ENCODE measurements at regions not wholly inside any gene's neighbourhood (a gene's known extent, or its start where the extent isn't known, plus 50 kb on each side); places are given as distances from the start of the nearest gene placed in this dataset.

- Histone ChIP-seq H3K4me2 (no peak overlapping the region), H3F3A (replicated peaks; ENCODE audit: low read depth) (no peaks in the 10 kb centered on the region), H3K4me1 (ENCODE audit: insufficient read depth) (no peaks in the 10 kb centered on the region), H4K20me1 (replicated peaks; ENCODE audit: insufficient read depth) (no peaks in the 10 kb centered on the region), H3K79me2 (replicated peaks; ENCODE audit: insufficient read depth) (no peaks in the 10 kb centered on the region), H3K27ac (ENCODE audit: low read depth) (no peak overlapping the region), H2AFZ (no peak overlapping the region), H3K36me3 (ENCODE audit: insufficient read depth) (no peaks in the 10 kb centered on the region), H3K9me2 (ENCODE audit: insufficient read depth) (no peaks in the 10 kb centered on the region), H3K4me3 (no peak overlapping the region), H3K27me3 (ENCODE audit: insufficient read depth) (no peaks in the 10 kb centered on the region)
- H3K4me1 Mint-ChIP-seq = no peaks in the 10 kb centered on the region; the same call in 2 of the 3 replicates
- no peak overlapping the region for H3K4me3 Mint-ChIP-seq
- peaks cover 5% of the 10 kb centered on the region for H3K27me3 Mint-ChIP-seq (ENCODE audit: insufficient read depth, low read depth, poor library complexity)
- no peaks in the 10 kb centered on the region; the same call in 2 of the 3 replicates for H3K36me3 Mint-ChIP-seq (ENCODE audit: low read depth)
- DNase-seq (ENCODE audit: low spot score) (no peak), ATAC-seq (no peak)
- no peaks in the 10 kb centered on the region for H3K9me3 Mint-ChIP-seq
- H3K27ac Mint-ChIP-seq = no peak overlapping the region
- TF ChIP-seq STAT1 (IDR thresholded peaks at IDR 0.05; ENCODE audit: unreplicated experiment) (no peak), CREB1 (CRISPR knock-in tag; IDR thresholded peaks at IDR 0.05; ENCODE audit: low read depth) (no peak), EZH2 (IDR thresholded peaks at IDR 0.05; ENCODE audit: low read depth, unreplicated experiment) (no peak), NANOG (IDR thresholded peaks at IDR 0.05; ENCODE audit: borderline replicate concordance) (no peak), ZNF114 (CRISPR knock-in tag; IDR thresholded peaks at IDR 0.05) (no peak), JUNB (IDR thresholded peaks at IDR 0.05; ENCODE audit: unreplicated experiment) (no peak), POLR2AphosphoS5 (IDR thresholded peaks at IDR 0.05; ENCODE audit: low read depth) (no peak), ETS1 (IDR thresholded peaks at IDR 0.05) (no peak), EZH2phosphoT487 (IDR thresholded peaks at IDR 0.05; ENCODE audit: unreplicated experiment) (no peak)
- TF ChIP-seq, protein P1, sequence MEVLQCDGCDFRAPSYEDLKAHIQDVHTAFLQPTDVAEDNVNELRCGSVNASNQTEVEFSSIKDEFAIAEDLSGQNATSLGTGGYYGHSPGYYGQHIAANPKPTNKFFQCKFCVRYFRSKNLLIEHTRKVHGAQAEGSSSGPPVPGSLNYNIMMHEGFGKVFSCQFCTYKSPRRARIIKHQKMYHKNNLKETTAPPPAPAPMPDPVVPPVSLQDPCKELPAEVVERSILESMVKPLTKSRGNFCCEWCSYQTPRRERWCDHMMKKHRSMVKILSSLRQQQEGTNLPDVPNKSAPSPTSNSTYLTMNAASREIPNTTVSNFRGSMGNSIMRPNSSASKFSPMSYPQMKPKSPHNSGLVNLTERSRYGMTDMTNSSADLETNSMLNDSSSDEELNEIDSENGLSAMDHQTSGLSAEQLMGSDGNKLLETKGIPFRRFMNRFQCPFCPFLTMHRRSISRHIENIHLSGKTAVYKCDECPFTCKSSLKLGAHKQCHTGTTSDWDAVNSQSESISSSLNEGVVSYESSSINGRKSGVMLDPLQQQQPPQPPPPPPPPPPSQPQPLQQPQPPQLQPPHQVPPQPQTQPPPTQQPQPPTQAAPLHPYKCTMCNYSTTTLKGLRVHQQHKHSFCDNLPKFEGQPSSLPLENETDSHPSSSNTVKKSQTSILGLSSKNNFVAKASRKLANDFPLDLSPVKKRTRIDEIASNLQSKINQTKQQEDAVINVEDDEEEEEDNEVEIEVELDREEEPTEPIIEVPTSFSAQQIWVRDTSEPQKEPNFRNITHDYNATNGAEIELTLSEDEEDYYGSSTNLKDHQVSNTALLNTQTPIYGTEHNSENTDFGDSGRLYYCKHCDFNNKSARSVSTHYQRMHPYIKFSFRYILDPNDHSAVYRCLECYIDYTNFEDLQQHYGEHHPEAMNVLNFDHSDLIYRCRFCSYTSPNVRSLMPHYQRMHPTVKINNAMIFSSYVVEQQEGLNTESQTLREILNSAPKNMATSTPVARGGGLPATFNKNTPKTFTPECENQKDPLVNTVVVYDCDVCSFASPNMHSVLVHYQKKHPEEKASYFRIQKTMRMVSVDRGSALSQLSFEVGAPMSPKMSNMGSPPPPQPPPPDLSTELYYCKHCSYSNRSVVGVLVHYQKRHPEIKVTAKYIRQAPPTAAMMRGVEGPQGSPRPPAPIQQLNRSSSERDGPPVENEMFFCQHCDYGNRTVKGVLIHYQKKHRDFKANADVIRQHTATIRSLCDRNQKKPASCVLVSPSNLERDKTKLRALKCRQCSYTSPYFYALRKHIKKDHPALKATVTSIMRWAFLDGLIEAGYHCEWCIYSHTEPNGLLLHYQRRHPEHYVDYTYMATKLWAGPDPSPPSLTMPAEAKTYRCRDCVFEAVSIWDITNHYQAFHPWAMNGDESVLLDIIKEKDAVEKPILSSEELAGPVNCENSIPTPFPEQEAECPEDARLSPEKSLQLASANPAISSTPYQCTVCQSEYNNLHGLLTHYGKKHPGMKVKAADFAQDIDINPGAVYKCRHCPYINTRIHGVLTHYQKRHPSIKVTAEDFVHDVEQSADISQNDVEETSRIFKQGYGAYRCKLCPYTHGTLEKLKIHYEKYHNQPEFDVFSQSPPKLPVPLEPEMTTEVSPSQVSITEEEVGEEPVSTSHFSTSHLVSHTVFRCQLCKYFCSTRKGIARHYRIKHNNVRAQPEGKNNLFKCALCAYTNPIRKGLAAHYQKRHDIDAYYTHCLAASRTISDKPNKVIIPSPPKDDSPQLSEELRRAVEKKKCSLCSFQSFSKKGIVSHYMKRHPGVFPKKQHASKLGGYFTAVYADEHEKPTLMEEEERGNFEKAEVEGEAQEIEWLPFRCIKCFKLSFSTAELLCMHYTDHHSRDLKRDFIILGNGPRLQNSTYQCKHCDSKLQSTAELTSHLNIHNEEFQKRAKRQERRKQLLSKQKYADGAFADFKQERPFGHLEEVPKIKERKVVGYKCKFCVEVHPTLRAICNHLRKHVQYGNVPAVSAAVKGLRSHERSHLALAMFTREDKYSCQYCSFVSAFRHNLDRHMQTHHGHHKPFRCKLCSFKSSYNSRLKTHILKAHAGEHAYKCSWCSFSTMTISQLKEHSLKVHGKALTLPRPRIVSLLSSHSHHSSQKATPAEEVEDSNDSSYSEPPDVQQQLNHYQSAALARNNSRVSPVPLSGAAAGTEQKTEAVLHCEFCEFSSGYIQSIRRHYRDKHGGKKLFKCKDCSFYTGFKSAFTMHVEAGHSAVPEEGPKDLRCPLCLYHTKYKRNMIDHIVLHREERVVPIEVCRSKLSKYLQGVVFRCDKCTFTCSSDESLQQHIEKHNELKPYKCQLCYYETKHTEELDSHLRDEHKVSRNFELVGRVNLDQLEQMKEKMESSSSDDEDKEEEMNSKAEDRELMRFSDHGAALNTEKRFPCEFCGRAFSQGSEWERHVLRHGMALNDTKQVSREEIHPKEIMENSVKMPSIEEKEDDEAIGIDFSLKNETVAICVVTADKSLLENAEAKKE (CRISPR knock-in tag; IDR thresholded peaks at IDR 0.05) = no peak
- TF ChIP-seq, protein P2, sequence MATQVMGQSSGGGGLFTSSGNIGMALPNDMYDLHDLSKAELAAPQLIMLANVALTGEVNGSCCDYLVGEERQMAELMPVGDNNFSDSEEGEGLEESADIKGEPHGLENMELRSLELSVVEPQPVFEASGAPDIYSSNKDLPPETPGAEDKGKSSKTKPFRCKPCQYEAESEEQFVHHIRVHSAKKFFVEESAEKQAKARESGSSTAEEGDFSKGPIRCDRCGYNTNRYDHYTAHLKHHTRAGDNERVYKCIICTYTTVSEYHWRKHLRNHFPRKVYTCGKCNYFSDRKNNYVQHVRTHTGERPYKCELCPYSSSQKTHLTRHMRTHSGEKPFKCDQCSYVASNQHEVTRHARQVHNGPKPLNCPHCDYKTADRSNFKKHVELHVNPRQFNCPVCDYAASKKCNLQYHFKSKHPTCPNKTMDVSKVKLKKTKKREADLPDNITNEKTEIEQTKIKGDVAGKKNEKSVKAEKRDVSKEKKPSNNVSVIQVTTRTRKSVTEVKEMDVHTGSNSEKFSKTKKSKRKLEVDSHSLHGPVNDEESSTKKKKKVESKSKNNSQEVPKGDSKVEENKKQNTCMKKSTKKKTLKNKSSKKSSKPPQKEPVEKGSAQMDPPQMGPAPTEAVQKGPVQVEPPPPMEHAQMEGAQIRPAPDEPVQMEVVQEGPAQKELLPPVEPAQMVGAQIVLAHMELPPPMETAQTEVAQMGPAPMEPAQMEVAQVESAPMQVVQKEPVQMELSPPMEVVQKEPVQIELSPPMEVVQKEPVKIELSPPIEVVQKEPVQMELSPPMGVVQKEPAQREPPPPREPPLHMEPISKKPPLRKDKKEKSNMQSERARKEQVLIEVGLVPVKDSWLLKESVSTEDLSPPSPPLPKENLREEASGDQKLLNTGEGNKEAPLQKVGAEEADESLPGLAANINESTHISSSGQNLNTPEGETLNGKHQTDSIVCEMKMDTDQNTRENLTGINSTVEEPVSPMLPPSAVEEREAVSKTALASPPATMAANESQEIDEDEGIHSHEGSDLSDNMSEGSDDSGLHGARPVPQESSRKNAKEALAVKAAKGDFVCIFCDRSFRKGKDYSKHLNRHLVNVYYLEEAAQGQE (IDR thresholded peaks at IDR 0.05; ENCODE audit: unreplicated experiment) = no peak
- TF ChIP-seq, protein P3, sequence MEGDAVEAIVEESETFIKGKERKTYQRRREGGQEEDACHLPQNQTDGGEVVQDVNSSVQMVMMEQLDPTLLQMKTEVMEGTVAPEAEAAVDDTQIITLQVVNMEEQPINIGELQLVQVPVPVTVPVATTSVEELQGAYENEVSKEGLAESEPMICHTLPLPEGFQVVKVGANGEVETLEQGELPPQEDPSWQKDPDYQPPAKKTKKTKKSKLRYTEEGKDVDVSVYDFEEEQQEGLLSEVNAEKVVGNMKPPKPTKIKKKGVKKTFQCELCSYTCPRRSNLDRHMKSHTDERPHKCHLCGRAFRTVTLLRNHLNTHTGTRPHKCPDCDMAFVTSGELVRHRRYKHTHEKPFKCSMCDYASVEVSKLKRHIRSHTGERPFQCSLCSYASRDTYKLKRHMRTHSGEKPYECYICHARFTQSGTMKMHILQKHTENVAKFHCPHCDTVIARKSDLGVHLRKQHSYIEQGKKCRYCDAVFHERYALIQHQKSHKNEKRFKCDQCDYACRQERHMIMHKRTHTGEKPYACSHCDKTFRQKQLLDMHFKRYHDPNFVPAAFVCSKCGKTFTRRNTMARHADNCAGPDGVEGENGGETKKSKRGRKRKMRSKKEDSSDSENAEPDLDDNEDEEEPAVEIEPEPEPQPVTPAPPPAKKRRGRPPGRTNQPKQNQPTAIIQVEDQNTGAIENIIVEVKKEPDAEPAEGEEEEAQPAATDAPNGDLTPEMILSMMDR (conservative IDR thresholded peaks at IDR 0.05; ENCODE audit: low read depth in 2 of 2) = no peak
Observed at GRCh38 chr22:48618326-48618725, 1209.3 kb downstream of the BRD1 start.

Data from GM23338 (cell line).